GM12878 (cell line): ENCODE measurements at regions not wholly inside any gene's neighbourhood (a gene's known extent, or its start where the extent isn't known, plus 50 kb on each side); places are given as distances from the start of the nearest gene placed in this dataset.

Experiments used
- ATAC-seq: fragments of 200-7000 bp; cut with Tn5 transposase; 3 replicates; pipeline ENCODE4 v1.9.1; 2020; ENCODE audit warnings: mild to moderate bottlenecking, moderate library complexity
- BruUV-seq: library from RNA; stranded (reverse); fragments of 400-500 nt; replicated peaks from 2 replicates; lab custom pipeline; 2021; lab: Mats Ljungman, UMichigan
- CTCF ChIA-PET: fragments of 300-600 bp; sonication (Branson Sonifier 250); formaldehyde crosslinking; extraction: SDS; loops from one replicate; lab custom pipeline; 2021; ENCODE audit warnings: inconsistent platforms; lab: Yijun Ruan, JAX
- POLR2A ChIA-PET: fragments of 350-600 bp; formaldehyde crosslinking; extraction: SDS; loops from one replicate; lab custom pipeline; 2021; ENCODE audit warnings: inconsistent platforms; lab: Charles Lee
- RAD21 ChIA-PET: fragments of 300-600 bp; sonication (Branson Sonifier 250); formaldehyde crosslinking; loops from one replicate; lab custom pipeline; 2023; ENCODE audit warnings: antibody characterized with exemption; ENCODE audit not compliant: unreplicated experiment; lab: Charles Lee
- SMC1A ChIA-PET: fragments of 300-600 bp; sonication (Branson Sonifier 250); formaldehyde crosslinking; loops from one replicate; lab custom pipeline; 2023; ENCODE audit not compliant: unreplicated experiment, uncharacterized antibody; lab: Charles Lee
- DNase-seq: peaks from one replicate; pipeline ENCODE4 v3.0.0-alpha.2; 2011; ENCODE audit warnings: low read depth, low spot score
- FAIRE-seq: peaks from 3 replicates; lab custom pipeline; 2011; peaks lifted over from hg19 to GRCh38; lab: Jason Lieb, UNC
- H2AFZ ChIP-seq: 2 replicates; pipeline ENCODE4 v1.6.0; 2011; ENCODE audit warnings: low read depth, low read length, control low read depth; ENCODE audit not compliant: control insufficient read depth
- H3K27ac ChIP-seq: 2 replicates; pipeline ENCODE4 v1.5.1; 2011; ENCODE audit warnings: control low read depth; ENCODE audit not compliant: control insufficient read depth, insufficient read depth
- H3K27me3 ChIP-seq, 2 experiments: replicated peaks in 1 of 2; 2 replicates each; pipeline versions ENCODE4 v1.6.0 to v1.6.1; 2011; ENCODE audit warnings: low read length in 1 of 2; ENCODE audit not compliant: control insufficient read depth in 2 of 2, insufficient read depth in 2 of 2
- H3K36me3 ChIP-seq, 2 experiments: 2 replicates each; pipeline ENCODE4 v1.5.1; 2011; ENCODE audit warnings: low read length in 1 of 2; ENCODE audit not compliant: control insufficient read depth in 2 of 2, insufficient read depth in 2 of 2
- H3K4me1 ChIP-seq: 2 replicates; pipeline ENCODE4 v1.6.1; 2011; ENCODE audit warnings: mild to moderate bottlenecking, low read length, moderate library complexity, mixed read lengths; ENCODE audit not compliant: control insufficient read depth, insufficient read depth
- H3K4me2 ChIP-seq: 2 replicates; pipeline ENCODE4 v1.6.0; 2011; ENCODE audit warnings: control low read depth; ENCODE audit not compliant: control insufficient read depth, insufficient read depth
- H3K4me3 ChIP-seq: fragments of 200-600 bp; sonication (generic); 2 replicates; pipeline ENCODE4 v1.5.1; 2016
- H3K79me2 ChIP-seq: 2 replicates; pipeline ENCODE4 v1.6.0; 2011; ENCODE audit warnings: low read length; ENCODE audit not compliant: control insufficient read depth, insufficient read depth
- H3K9ac ChIP-seq: 2 replicates; pipeline ENCODE4 v1.8.0; 2011; ENCODE audit warnings: low read length, control low read depth, mixed read lengths; ENCODE audit not compliant: control insufficient read depth, insufficient read depth
- H3K9me3 ChIP-seq: replicated peaks from 3 replicates; pipeline ENCODE4 v1.5.1; 2011; ENCODE audit warnings: mild to moderate bottlenecking, low read length; ENCODE audit not compliant: control insufficient read depth, insufficient read depth
- H4K20me1 ChIP-seq: 2 replicates; pipeline ENCODE4 v1.6.0; 2011; ENCODE audit not compliant: control insufficient read depth, insufficient read depth
- BACH1 ChIP-seq: fragments of 450-650 bp; IDR thresholded peaks from 2 replicates; pipeline ENCODE4 v1.6.1; 2017; ENCODE audit warnings: mild to moderate bottlenecking, borderline replicate concordance
- CHD1 ChIP-seq: IDR thresholded peaks from 2 replicates; pipeline ENCODE4 v1.6.1; 2012; ENCODE audit warnings: low read depth, low read length, improper control_type of control experiment
- CREM ChIP-seq: IDR thresholded peaks from 2 replicates; pipeline ENCODE4 v1.6.1; 2014; ENCODE audit warnings: antibody characterized with exemption, low read depth
- ETV6 ChIP-seq, 2 experiments: fragments of 450-650 bp in 1 of 2; IDR thresholded peaks in 1 of 2; conservative IDR thresholded peaks in 1 of 2; 2 replicates each; pipeline ENCODE4 v1.6.1; 2014; ENCODE audit warnings: antibody characterized with exemption in 1 of 2, borderline replicate concordance in 1 of 2, low read depth in 1 of 2, mild to moderate bottlenecking in 1 of 2, moderate library complexity in 1 of 2
- GABPA ChIP-seq: IDR thresholded peaks from 2 replicates; pipeline ENCODE4 v1.6.1; 2014; ENCODE audit warnings: antibody characterized with exemption, low read depth, mild to moderate bottlenecking, inconsistent platforms
- HDAC6 ChIP-seq: fragments of 200-600 bp; sonication (generic); IDR thresholded peaks from one replicate; pipeline ENCODE4 v1.8.0; 2017; ENCODE audit warnings: antibody characterized with exemption; ENCODE audit not compliant: unreplicated experiment
- KLF5 ChIP-seq: fragments of 450-650 bp; IDR thresholded peaks from 2 replicates; pipeline ENCODE4 v1.6.1; 2014; ENCODE audit warnings: mild to moderate bottlenecking; ENCODE audit not compliant: partially characterized antibody
- MXI1 ChIP-seq: fragments of 150-350 bp; IDR thresholded peaks from 2 replicates; pipeline ENCODE4 v1.6.1; 2011; ENCODE audit warnings: low read depth, mild to moderate bottlenecking, inconsistent platforms, low read length, improper control_type of control experiment
- POLR2A ChIP-seq: IDR thresholded peaks from 2 replicates; pipeline ENCODE4 v1.6.1; 2011; ENCODE audit warnings: low read depth, mild to moderate bottlenecking, low read length
- ZZZ3 ChIP-seq: IDR thresholded peaks from 2 replicates; pipeline ENCODE4 v1.6.1; 2011; ENCODE audit warnings: low read depth; ENCODE audit not compliant: control insufficient read depth, insufficient read length
- in situ Hi-C: fragments of 300-500 bp; cut with MboI; formaldehyde crosslinking; loops from 9 replicates; pipeline ENCODE4 v1.14.3; 2018; ENCODE audit warnings: mixed read lengths
- intact Hi-C: fragments of 100-400 bp; cut with micrococcal nuclease; formaldehyde crosslinking; loops from one replicate; pipeline ENCODE4 v1.14.2; 2022; ENCODE audit not compliant: unreplicated experiment
- TF ChIP-seq, protein P1 (sequence below): fragments of 450-650 bp; IDR thresholded peaks from 2 replicates; pipeline ENCODE4 v1.6.1; 2016; ENCODE audit warnings: mild to moderate bottlenecking
- TF ChIP-seq, protein P2 (sequence below): fragments of 450-650 bp; IDR thresholded peaks from 2 replicates; pipeline ENCODE4 v1.6.1; 2016; ENCODE audit warnings: mild to moderate bottlenecking, moderate library complexity, borderline replicate concordance
- TF ChIP-seq, protein P3 (sequence below): fragments of 450-650 bp; formaldehyde crosslinking; IDR thresholded peaks from 2 replicates; pipeline ENCODE4 v1.4.0; 2020; ENCODE audit warnings: mild to moderate bottlenecking, moderate library complexity

DNA sequence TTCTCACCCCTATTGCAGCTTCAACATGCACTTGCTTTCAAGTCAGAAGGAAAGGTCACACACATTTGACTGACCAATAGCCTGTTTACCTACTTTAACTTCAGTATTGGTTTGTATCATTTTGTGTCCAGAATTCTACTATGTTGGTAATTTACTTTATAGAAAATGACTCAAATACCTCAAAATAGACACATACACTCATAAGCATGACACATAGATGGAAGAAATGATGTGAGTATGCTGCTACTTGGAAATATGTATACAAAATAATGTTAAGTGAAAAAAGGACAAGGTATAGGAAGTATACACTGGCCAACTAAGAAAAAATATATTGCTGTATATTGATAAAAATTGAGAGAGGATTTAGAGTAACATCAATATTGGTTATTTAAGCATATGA is 98.8 kb upstream of the CASK start:
- in situ Hi-C loops (no loop called here), intact Hi-C loops (no loop called here)
- no TSS peak for BruUV-seq
- CTCF ChIA-PET: no interaction called here
- H3K4me1 ChIP-seq: no peaks in the 10 kb centered on the region
- ATAC-seq: no peak
- no peaks in the 10 kb centered on the region; the same call in 2 of the 3 replicates for H3K9me3 ChIP-seq
- no peaks in the 10 kb centered on the region for H3K79me2 ChIP-seq
- H2AFZ ChIP-seq: no peak overlapping the region
- no peaks in the 10 kb centered on the region for H3K36me3 ChIP-seq
- H3K4me3 ChIP-seq: no peak overlapping the region
- RAD21 ChIA-PET: no interaction called here
- POLR2A ChIA-PET: no interaction called here
- FAIRE-seq: no peak
- no peak overlapping the region for H3K9ac ChIP-seq
- H3K4me2 ChIP-seq: no peak overlapping the region
- H3K27me3 ChIP-seq: no peaks in the 10 kb centered on the region
- SMC1A ChIA-PET: no interaction called here
- H4K20me1 ChIP-seq: no peaks in the 10 kb centered on the region
- no peak for DNase-seq
- no peak overlapping the region for H3K27ac ChIP-seq
- TF ChIP-seq HDAC6 (no peak), POLR2A (no peak), CHD1 (no peak), CREM (no peak), ZZZ3 (no peak), ETV6 (conservative IDR thresholded peaks at IDR 0.05 in 1 of 2, IDR thresholded peaks at IDR 0.05 in 1 of 2; ENCODE audit: borderline replicate concordance in 1 of 2, low read depth in 1 of 2) (no peak), BACH1 (no peak), KLF5 (no peak), GABPA (no peak), MXI1 (no peak)
- TF ChIP-seq, protein P1, sequence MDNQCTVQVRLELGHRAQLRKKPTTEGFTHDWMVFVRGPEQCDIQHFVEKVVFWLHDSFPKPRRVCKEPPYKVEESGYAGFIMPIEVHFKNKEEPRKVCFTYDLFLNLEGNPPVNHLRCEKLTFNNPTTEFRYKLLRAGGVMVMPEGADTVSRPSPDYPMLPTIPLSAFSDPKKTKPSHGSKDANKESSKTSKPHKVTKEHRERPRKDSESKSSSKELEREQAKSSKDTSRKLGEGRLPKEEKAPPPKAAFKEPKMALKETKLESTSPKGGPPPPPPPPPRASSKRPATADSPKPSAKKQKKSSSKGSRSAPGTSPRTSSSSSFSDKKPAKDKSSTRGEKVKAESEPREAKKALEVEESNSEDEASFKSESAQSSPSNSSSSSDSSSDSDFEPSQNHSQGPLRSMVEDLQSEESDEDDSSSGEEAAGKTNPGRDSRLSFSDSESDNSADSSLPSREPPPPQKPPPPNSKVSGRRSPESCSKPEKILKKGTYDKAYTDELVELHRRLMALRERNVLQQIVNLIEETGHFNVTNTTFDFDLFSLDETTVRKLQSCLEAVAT: no peak
- TF ChIP-seq, protein P2, sequence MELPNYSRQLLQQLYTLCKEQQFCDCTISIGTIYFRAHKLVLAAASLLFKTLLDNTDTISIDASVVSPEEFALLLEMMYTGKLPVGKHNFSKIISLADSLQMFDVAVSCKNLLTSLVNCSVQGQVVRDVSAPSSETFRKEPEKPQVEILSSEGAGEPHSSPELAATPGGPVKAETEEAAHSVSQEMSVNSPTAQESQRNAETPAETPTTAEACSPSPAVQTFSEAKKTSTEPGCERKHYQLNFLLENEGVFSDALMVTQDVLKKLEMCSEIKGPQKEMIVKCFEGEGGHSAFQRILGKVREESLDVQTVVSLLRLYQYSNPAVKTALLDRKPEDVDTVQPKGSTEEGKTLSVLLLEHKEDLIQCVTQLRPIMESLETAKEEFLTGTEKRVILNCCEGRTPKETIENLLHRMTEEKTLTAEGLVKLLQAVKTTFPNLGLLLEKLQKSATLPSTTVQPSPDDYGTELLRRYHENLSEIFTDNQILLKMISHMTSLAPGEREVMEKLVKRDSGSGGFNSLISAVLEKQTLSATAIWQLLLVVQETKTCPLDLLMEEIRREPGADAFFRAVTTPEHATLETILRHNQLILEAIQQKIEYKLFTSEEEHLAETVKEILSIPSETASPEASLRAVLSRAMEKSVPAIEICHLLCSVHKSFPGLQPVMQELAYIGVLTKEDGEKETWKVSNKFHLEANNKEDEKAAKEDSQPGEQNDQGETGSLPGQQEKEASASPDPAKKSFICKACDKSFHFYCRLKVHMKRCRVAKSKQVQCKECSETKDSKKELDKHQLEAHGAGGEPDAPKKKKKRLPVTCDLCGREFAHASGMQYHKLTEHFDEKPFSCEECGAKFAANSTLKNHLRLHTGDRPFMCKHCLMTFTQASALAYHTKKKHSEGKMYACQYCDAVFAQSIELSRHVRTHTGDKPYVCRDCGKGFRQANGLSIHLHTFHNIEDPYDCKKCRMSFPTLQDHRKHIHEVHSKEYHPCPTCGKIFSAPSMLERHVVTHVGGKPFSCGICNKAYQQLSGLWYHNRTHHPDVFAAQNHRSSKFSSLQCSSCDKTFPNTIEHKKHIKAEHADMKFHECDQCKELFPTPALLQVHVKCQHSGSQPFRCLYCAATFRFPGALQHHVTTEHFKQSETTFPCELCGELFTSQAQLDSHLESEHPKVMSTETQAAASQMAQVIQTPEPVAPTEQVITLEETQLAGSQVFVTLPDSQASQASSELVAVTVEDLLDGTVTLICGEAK: no peak
- TF ChIP-seq, protein P3, sequence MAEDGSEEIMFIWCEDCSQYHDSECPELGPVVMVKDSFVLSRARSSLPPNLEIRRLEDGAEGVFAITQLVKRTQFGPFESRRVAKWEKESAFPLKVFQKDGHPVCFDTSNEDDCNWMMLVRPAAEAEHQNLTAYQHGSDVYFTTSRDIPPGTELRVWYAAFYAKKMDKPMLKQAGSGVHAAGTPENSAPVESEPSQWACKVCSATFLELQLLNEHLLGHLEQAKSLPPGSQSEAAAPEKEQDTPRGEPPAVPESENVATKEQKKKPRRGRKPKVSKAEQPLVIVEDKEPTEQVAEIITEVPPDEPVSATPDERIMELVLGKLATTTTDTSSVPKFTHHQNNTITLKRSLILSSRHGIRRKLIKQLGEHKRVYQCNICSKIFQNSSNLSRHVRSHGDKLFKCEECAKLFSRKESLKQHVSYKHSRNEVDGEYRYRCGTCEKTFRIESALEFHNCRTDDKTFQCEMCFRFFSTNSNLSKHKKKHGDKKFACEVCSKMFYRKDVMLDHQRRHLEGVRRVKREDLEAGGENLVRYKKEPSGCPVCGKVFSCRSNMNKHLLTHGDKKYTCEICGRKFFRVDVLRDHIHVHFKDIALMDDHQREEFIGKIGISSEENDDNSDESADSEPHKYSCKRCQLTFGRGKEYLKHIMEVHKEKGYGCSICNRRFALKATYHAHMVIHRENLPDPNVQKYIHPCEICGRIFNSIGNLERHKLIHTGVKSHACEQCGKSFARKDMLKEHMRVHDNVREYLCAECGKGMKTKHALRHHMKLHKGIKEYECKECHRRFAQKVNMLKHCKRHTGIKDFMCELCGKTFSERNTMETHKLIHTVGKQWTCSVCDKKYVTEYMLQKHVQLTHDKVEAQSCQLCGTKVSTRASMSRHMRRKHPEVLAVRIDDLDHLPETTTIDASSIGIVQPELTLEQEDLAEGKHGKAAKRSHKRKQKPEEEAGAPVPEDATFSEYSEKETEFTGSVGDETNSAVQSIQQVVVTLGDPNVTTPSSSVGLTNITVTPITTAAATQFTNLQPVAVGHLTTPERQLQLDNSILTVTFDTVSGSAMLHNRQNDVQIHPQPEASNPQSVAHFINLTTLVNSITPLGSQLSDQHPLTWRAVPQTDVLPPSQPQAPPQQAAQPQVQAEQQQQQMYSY (CRISPR knock-in tag): no peak
